Peyer's patch (tissue), 4 donors: ENCODE measurements at regions not wholly inside any gene's neighbourhood (a gene's known extent, or its start where the extent isn't known, plus 50 kb on each side); places are given as distances from the start of the nearest gene placed in this dataset.

ENCODE experiments used
- DNase-seq, 3 donors: peaks; one replicate each; pipeline ENCODE4 v3.0.0-alpha.2; 2017 to 2019
- H3K27ac ChIP-seq, 4 donors: fragments of 200-600 bp; sonication (generic); one replicate each; pipeline ENCODE4 v1.5.1; 2016 to 2019
- H3K27me3 ChIP-seq, 2 donors: fragments of 200-600 bp; sonication (generic); one replicate each; pipeline ENCODE4 v1.5.1; 2019
- H3K36me3 ChIP-seq, 3 donors: fragments of 200-600 bp; sonication (generic); one replicate each; pipeline ENCODE4 v1.5.1; 2016 to 2019
- H3K4me1 ChIP-seq, 4 donors: fragments of 200-600 bp; sonication (generic); one replicate each; pipeline ENCODE4 v1.5.1; 2016 to 2019
- H3K4me3 ChIP-seq, 4 donors: fragments of 200-600 bp; sonication (generic); 1 replicate in 3 of 4; 2 replicates in 1 of 4; pipeline ENCODE4 v1.5.1; 2016 to 2019; ENCODE audit warnings: mild to moderate bottlenecking in 1 of 4
- H3K9me3 ChIP-seq, 4 donors: fragments of 200-600 bp; sonication (generic); one replicate each; pipeline ENCODE4 v1.5.1; 2016 to 2019; ENCODE audit warnings: mild to moderate bottlenecking in 1 of 4
- POLR2A ChIP-seq, 2 donors: fragments of 450-650 bp; IDR thresholded peaks; one replicate each; pipeline ENCODE4 v1.5.1; 2017; ENCODE audit warnings: antibody characterized with exemption in 2 of 2, mild to moderate bottlenecking in 2 of 2, moderate library complexity in 2 of 2
- TF ChIP-seq, protein P1 (sequence below), 6 experiments: fragments of 450-650 bp in 4 of 6; fragments of 200-600 bp in 2 of 6; sonication (generic) in 1 of 6; IDR thresholded peaks; one replicate each; pipeline ENCODE4 v1.5.1; 2017 to 2019; ENCODE audit warnings: antibody characterized with exemption in 6 of 6, mild to moderate bottlenecking in 3 of 6, moderate library complexity in 1 of 6

GRCh38 chr12:23025372-23026016 is 400.5 kb downstream of the ETNK1 start:
- no peaks in the 10 kb centered on the region for H3K9me3 ChIP-seq
- no peaks in the 10 kb centered on the region for H3K27me3 ChIP-seq
- no peak overlapping the region for H3K27ac ChIP-seq
- DNase-seq, result no peak
- no peaks in the 10 kb centered on the region for H3K4me1 ChIP-seq
- no peak for TF ChIP-seq POLR2A (IDR thresholded peaks at IDR 0.05)
- TF ChIP-seq, protein P1, sequence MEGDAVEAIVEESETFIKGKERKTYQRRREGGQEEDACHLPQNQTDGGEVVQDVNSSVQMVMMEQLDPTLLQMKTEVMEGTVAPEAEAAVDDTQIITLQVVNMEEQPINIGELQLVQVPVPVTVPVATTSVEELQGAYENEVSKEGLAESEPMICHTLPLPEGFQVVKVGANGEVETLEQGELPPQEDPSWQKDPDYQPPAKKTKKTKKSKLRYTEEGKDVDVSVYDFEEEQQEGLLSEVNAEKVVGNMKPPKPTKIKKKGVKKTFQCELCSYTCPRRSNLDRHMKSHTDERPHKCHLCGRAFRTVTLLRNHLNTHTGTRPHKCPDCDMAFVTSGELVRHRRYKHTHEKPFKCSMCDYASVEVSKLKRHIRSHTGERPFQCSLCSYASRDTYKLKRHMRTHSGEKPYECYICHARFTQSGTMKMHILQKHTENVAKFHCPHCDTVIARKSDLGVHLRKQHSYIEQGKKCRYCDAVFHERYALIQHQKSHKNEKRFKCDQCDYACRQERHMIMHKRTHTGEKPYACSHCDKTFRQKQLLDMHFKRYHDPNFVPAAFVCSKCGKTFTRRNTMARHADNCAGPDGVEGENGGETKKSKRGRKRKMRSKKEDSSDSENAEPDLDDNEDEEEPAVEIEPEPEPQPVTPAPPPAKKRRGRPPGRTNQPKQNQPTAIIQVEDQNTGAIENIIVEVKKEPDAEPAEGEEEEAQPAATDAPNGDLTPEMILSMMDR (IDR thresholded peaks at IDR 0.05), result no peak
- no peak overlapping the region for H3K4me3 ChIP-seq
- no peaks in the 10 kb centered on the region for H3K36me3 ChIP-seq

GRCh38 chr12:23028158-23028802 is 403.3 kb downstream of the ETNK1 start:
- H3K27ac ChIP-seq, result no peak overlapping the region
- no peak for DNase-seq
- H3K36me3 ChIP-seq, result no peaks in the 10 kb centered on the region
- no peak overlapping the region for H3K4me3 ChIP-seq
- no peaks in the 10 kb centered on the region for H3K4me1 ChIP-seq
- TF ChIP-seq, protein P1 (IDR thresholded peaks at IDR 0.05), result no peak
- TF ChIP-seq POLR2A (IDR thresholded peaks at IDR 0.05), result no peak
- H3K27me3 ChIP-seq, result no peaks in the 10 kb centered on the region
- H3K9me3 ChIP-seq, result no peaks in the 10 kb centered on the region

DNA sequence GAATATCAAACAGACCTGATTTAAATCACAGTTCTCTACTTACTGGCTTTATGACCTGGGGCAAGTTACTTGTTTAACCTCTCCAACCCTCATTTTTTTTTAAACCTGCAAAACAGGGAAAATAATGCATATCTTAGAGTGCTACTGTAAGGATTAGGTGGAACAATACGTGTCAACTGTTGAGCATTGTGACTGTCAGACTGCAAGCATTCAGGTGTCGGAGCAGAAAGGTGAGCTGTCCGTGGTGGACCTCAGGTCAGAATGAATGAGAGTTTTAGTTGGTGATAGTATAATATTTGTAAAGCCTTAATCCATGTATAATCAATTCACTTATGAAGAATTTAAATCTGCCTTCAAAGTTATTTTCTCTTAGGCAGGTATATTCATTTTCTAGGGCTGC is 404.2 kb downstream of the ETNK1 start:
- Histone ChIP-seq H3K27me3 (no peaks in the 10 kb centered on the region), H3K27ac (no peak overlapping the region), H3K36me3 (no peaks in the 10 kb centered on the region), H3K4me3 (no peak overlapping the region), H3K4me1 (no peaks in the 10 kb centered on the region), H3K9me3 (no peaks in the 10 kb centered on the region)
- TF ChIP-seq, protein P1 (IDR thresholded peaks at IDR 0.05), result no peak
- TF ChIP-seq POLR2A (IDR thresholded peaks at IDR 0.05), result no peak
- no peak for DNase-seq

- Histone ChIP-seq H3K27me3 (no peaks in the 10 kb centered on the region), H3K9me3 (no peaks in the 10 kb centered on the region), H3K4me1 (no peaks in the 10 kb centered on the region), H3K4me3 (no peak overlapping the region), H3K27ac (no peak overlapping the region), H3K36me3 (no peaks in the 10 kb centered on the region)
- DNase-seq, result no peak
- TF ChIP-seq POLR2A (IDR thresholded peaks at IDR 0.05), result no peak
- TF ChIP-seq, protein P1 (IDR thresholded peaks at IDR 0.05), result no peak
Measured at GRCh38 chr12:23039834-23040233, 414.9 kb downstream of the ETNK1 start.

- H3K9me3 ChIP-seq, result no peaks in the 10 kb centered on the region
- DNase-seq, result no peak
- no peak overlapping the region for H3K4me3 ChIP-seq
- H3K4me1 ChIP-seq, result no peaks in the 10 kb centered on the region
- no peaks in the 10 kb centered on the region for H3K27me3 ChIP-seq
- TF ChIP-seq POLR2A (IDR thresholded peaks at IDR 0.05), result no peak
- TF ChIP-seq, protein P1 (IDR thresholded peaks at IDR 0.05), result no peak
- H3K27ac ChIP-seq, result no peak overlapping the region
- H3K36me3 ChIP-seq, result no peaks in the 10 kb centered on the region
Measured at GRCh38 chr12:23041774-23042173, 416.8 kb downstream of the ETNK1 start.
